Type B pancreatic cell (in vitro differentiated cells): ENCODE measurements at regions not wholly inside any gene's neighbourhood (a gene's known extent, or its start where the extent isn't known, plus 50 kb on each side); places are given as distances from the start of the nearest gene placed in this dataset.

ENCODE experiments used
- DNase-seq: peaks from one replicate; pipeline ENCODE4 v3.0.0; 2021; ENCODE audit warnings: mixed read lengths; ENCODE audit not compliant: unreplicated experiment; ENCODE audit errors: extremely low spot score
- H3K27ac Mint-ChIP-seq: 2 replicates; pipeline ENCODE4 v1.8.0; 2021; ENCODE audit warnings: mild to moderate bottlenecking, mixed read lengths
- H3K27me3 Mint-ChIP-seq: 2 replicates; pipeline ENCODE4 v1.8.0; 2021; ENCODE audit warnings: mixed read lengths
- H3K36me3 Mint-ChIP-seq: 2 replicates; pipeline ENCODE4 v1.8.0; 2021; ENCODE audit warnings: mixed read lengths
- H3K4me1 Mint-ChIP-seq: one replicate; pipeline ENCODE4 v1.8.0; 2021; ENCODE audit warnings: mixed read lengths; ENCODE audit not compliant: unreplicated experiment
- H3K4me3 Mint-ChIP-seq: 2 replicates; pipeline ENCODE4 v1.8.0; 2021; ENCODE audit warnings: mild to moderate bottlenecking, mixed read lengths
- H3K9me3 Mint-ChIP-seq: 2 replicates; pipeline ENCODE4 v1.8.0; 2021; ENCODE audit warnings: mixed read lengths
- CTCF ChIP-seq: fragments of 200-600 bp; sonication (generic); conservative IDR thresholded peaks from 2 replicates; pipeline ENCODE4 v1.5.0; 2021; ENCODE audit warnings: antibody characterized with exemption, mild to moderate bottlenecking

GRCh38 chr18:57974585-57975265 lies 69.3 kb upstream of the NEDD4L start:
- Mint-ChIP-seq H3K9me3 (peaks cover 5% of the 10 kb centered on the region), H3K4me3 (no peak overlapping the region), H3K4me1 (no peaks in the 10 kb centered on the region), H3K27me3 (no peaks in the 10 kb centered on the region), H3K36me3 (no peaks in the 10 kb centered on the region), H3K27ac (no peak overlapping the region)
- no peak for DNase-seq
- no peak for TF ChIP-seq CTCF

- TF ChIP-seq CTCF: no peak
- Mint-ChIP-seq H3K9me3 (peaks cover 5% of the 10 kb centered on the region), H3K27me3 (no peaks in the 10 kb centered on the region), H3K36me3 (no peaks in the 10 kb centered on the region), H3K4me1 (no peaks in the 10 kb centered on the region), H3K4me3 (no peak overlapping the region), H3K27ac (no peak overlapping the region)
- no peak for DNase-seq
Observed at GRCh38 chr18:57973889-57974288, 70.1 kb upstream of the NEDD4L start.

DNA sequence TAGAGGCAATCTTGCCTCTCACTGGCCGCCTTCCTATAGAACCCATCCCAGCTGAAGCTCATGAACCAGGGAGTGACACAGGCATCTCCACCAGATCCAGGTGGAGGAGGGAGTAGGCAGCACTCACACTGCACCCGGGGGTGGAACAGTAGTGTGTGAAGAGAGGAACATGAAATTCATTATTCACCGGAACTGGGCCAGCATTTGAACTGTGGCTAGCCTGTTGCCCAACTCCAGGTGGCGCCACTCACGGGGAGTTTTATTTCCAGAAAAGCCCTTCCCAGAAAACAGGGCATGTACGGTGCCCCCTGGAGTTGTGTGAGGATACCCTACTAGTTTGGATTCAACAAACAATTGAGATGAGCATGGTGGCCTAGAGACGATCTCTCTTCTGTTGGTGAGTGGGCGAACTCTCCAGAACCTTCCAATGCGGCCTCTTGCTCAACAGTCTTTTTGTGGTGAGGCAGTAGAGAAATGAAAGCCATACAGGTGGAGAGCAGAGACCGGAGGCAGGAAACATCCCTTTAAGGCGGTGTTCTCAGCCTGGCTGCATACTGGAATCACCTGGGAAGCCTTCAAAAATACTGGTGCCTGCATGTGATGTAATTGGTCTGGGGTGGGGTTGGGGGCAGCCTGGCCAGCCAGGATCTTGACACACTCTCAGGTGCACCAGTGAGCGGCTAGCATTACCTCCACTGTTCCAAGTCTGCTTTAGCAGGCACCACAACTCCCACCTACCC lies 73.5 kb upstream of the NEDD4L start:
- Mint-ChIP-seq H3K27me3 (no peaks in the 10 kb centered on the region), H3K4me3 (no peak overlapping the region), H3K27ac (no peak overlapping the region), H3K9me3 (peaks cover 5% of the 10 kb centered on the region), H3K4me1 (no peaks in the 10 kb centered on the region), H3K36me3 (no peaks in the 10 kb centered on the region)
- DNase-seq: no peak
- TF ChIP-seq CTCF: peak; percentile 52

DNA sequence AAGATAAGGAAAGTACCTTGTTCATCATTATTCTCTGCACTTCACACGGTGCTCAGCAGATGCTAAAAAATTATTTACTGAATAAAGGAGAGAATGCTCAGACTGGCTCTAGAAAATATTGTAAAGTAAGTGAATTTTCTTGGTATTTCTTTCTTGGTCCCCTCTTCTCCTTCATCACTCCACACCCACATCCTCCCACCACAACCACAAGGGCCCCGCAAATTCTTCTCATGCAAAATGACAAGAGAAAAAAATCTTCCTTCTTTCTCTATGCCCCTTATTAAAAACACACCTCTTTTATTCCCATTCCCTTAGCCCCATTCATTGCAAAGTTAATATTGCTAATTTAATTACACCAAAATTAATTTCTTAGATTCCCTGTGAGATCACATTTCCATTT lies 74.2 kb upstream of the NEDD4L start:
- Mint-ChIP-seq H3K4me3 (no peak overlapping the region), H3K9me3 (peaks cover 5% of the 10 kb centered on the region), H3K36me3 (no peaks in the 10 kb centered on the region), H3K27ac (no peak overlapping the region), H3K4me1 (no peaks in the 10 kb centered on the region), H3K27me3 (no peaks in the 10 kb centered on the region)
- no peak for TF ChIP-seq CTCF
- DNase-seq: no peak

GRCh38 chr18:57965246-57965645 lies 78.8 kb upstream of the NEDD4L start:
- H3K36me3 Mint-ChIP-seq: no peaks in the 10 kb centered on the region
- peaks cover 4% of the 10 kb centered on the region for H3K9me3 Mint-ChIP-seq
- H3K4me1 Mint-ChIP-seq: no peaks in the 10 kb centered on the region
- TF ChIP-seq CTCF: no peak
- DNase-seq: no peak
- no peak overlapping the region for H3K4me3 Mint-ChIP-seq
- no peaks in the 10 kb centered on the region for H3K27me3 Mint-ChIP-seq
- peak overlapping the region; percentile 2 for H3K27ac Mint-ChIP-seq
